H9 (cell line): ENCODE measurements at regions not wholly inside any gene's neighbourhood (a gene's known extent, or its start where the extent isn't known, plus 50 kb on each side); places are given as distances from the start of the nearest gene placed in this dataset.

ENCODE experiments used
- DNase-seq: peaks from one replicate; pipeline ENCODE4 v3.0.0-alpha.2; 2017
- H2AFZ ChIP-seq: one replicate; pipeline ENCODE4 v1.6.1; 2013; ENCODE audit warnings: mild to moderate bottlenecking, low read length, control low read depth, moderate library complexity
- H2AK5ac ChIP-seq: 2 replicates; pipeline ENCODE4 v1.6.1; 2013; ENCODE audit warnings: low read length, control low read depth, mixed read lengths; ENCODE audit not compliant: insufficient read length
- H2BK120ac ChIP-seq: one replicate; pipeline ENCODE4 v1.6.1; 2013; ENCODE audit warnings: low read depth, mild to moderate bottlenecking, low read length, control low read depth, inconsistent platforms; ENCODE audit not compliant: poor library complexity, severe bottlenecking
- H2BK12ac ChIP-seq: 2 replicates; pipeline ENCODE4 v1.6.1; 2013; ENCODE audit warnings: low read length, control low read depth, mixed read lengths, low read depth; ENCODE audit not compliant: insufficient read length
- H2BK15ac ChIP-seq: 2 replicates; pipeline ENCODE4 v1.6.1; 2013; ENCODE audit warnings: low read depth, low read length, control low read depth
- H2BK20ac ChIP-seq: one replicate; pipeline ENCODE4 v1.6.1; 2013; ENCODE audit warnings: low read depth, mild to moderate bottlenecking, low read length, control low read depth, inconsistent platforms; ENCODE audit not compliant: poor library complexity, severe bottlenecking
- H2BK5ac ChIP-seq: 2 replicates; pipeline ENCODE4 v1.6.1; 2013; ENCODE audit warnings: low read length, control low read depth, mixed read lengths; ENCODE audit not compliant: insufficient read length
- H3K14ac ChIP-seq: 2 replicates; pipeline ENCODE4 v1.6.1; 2013; ENCODE audit warnings: low read length, control low read depth; ENCODE audit not compliant: insufficient read depth
- H3K18ac ChIP-seq: 2 replicates; pipeline ENCODE4 v1.6.1; 2013; ENCODE audit warnings: low read depth, mild to moderate bottlenecking, mixed read lengths, low read length, control low read depth; ENCODE audit not compliant: insufficient read length
- H3K23ac ChIP-seq: 2 replicates; pipeline ENCODE4 v1.6.1; 2013; ENCODE audit warnings: low read length, control low read depth, mixed read lengths, low read depth; ENCODE audit not compliant: insufficient read length
- H3K23me2 ChIP-seq: 2 replicates; pipeline ENCODE4 v1.6.1; 2013; ENCODE audit warnings: low read depth, mild to moderate bottlenecking, mixed read lengths, low read length, control low read depth; ENCODE audit not compliant: insufficient read length, poor library complexity, severe bottlenecking
- H3K27ac ChIP-seq: 2 replicates; pipeline ENCODE4 v1.5.1; 2013; ENCODE audit warnings: low read length, control low read depth, mixed read lengths, low read depth; ENCODE audit not compliant: insufficient read length
- H3K27me3 ChIP-seq: 2 replicates; pipeline ENCODE4 v1.6.1; 2013; ENCODE audit warnings: low read length, control low read depth, inconsistent platforms; ENCODE audit not compliant: insufficient read depth
- H3K4ac ChIP-seq: 2 replicates; pipeline ENCODE4 v1.6.1; 2013; ENCODE audit warnings: low read depth, mild to moderate bottlenecking, control low read depth, inconsistent platforms, low read length, moderate library complexity
- H3K4me1 ChIP-seq: 2 replicates; pipeline ENCODE4 v1.6.1; 2013; ENCODE audit warnings: low read length, control low read depth, inconsistent platforms; ENCODE audit not compliant: insufficient read depth
- H3K4me2 ChIP-seq: 2 replicates; pipeline ENCODE4 v1.6.1; 2013; ENCODE audit warnings: low read length, control low read depth, mixed read lengths; ENCODE audit not compliant: insufficient read length, insufficient read depth
- H3K56ac ChIP-seq: 2 replicates; pipeline ENCODE4 v1.6.1; 2013; ENCODE audit warnings: low read depth, mild to moderate bottlenecking, mixed read lengths, low read length, control low read depth; ENCODE audit not compliant: insufficient read length
- H3K79me1 ChIP-seq: 2 replicates; pipeline ENCODE4 v1.6.1; 2013; ENCODE audit warnings: low read depth, mild to moderate bottlenecking, moderate library complexity, low read length, control low read depth, inconsistent platforms; ENCODE audit not compliant: insufficient read depth, poor library complexity, severe bottlenecking
- H3K79me2 ChIP-seq: 2 replicates; pipeline ENCODE4 v1.6.1; 2013; ENCODE audit warnings: low read length, control low read depth, inconsistent platforms; ENCODE audit not compliant: insufficient read depth
- H3K9ac ChIP-seq: 2 replicates; pipeline ENCODE4 v1.6.1; 2013; ENCODE audit warnings: low read length, control low read depth, mixed read lengths; ENCODE audit not compliant: insufficient read length; ENCODE audit errors: extremely low read depth
- H3K9me3 ChIP-seq: one replicate; pipeline ENCODE4 v1.6.1; 2013; ENCODE audit warnings: low read depth, low read length, inconsistent platforms; ENCODE audit not compliant: control insufficient read depth
- H3T11ph ChIP-seq: one replicate; pipeline ENCODE4 v1.6.1; 2013; ENCODE audit warnings: mild to moderate bottlenecking, low read length, control low read depth, inconsistent platforms
- H4K20me1 ChIP-seq: one replicate; pipeline ENCODE4 v1.6.1; 2013; ENCODE audit not compliant: control insufficient read depth, insufficient read length, insufficient read depth
- H4K5ac ChIP-seq: 2 replicates; pipeline ENCODE4 v1.6.1; 2013; ENCODE audit warnings: low read depth, mild to moderate bottlenecking, mixed read lengths, low read length, control low read depth; ENCODE audit not compliant: insufficient read length
- H4K8ac ChIP-seq: replicated peaks from 2 replicates; pipeline ENCODE4 v1.6.1; 2013; ENCODE audit warnings: low read length, control low read depth, mixed read lengths, low read depth; ENCODE audit not compliant: insufficient read length
- H4K91ac ChIP-seq: 2 replicates; pipeline ENCODE4 v1.6.1; 2013; ENCODE audit warnings: low read depth, mild to moderate bottlenecking, moderate library complexity, mixed read lengths, low read length, control low read depth; ENCODE audit not compliant: insufficient read length
- H3K27ac Mint-ChIP-seq, 3 experiments: 2 replicates in 2 of 3; 3 replicates in 1 of 3; pipeline ENCODE4 v1.8.0; 2020 to 2021; ENCODE audit warnings: mixed read lengths in 3 of 3, mild to moderate bottlenecking in 1 of 3, moderate library complexity in 1 of 3
- H3K27me3 Mint-ChIP-seq: 2 replicates; pipeline ENCODE4 v1.8.0; 2021; ENCODE audit warnings: low read depth, mild to moderate bottlenecking, moderate library complexity, mixed read lengths
- H3K36me3 Mint-ChIP-seq, 3 experiments: 2 replicates in 2 of 3; 3 replicates in 1 of 3; pipeline ENCODE4 v1.8.0; 2020 to 2021; ENCODE audit warnings: low read depth in 3 of 3, mixed read lengths in 3 of 3; ENCODE audit not compliant: insufficient read depth in 1 of 3
- H3K4me1 Mint-ChIP-seq, 2 experiments: 2 replicates each; pipeline ENCODE4 v1.8.0; 2020; ENCODE audit warnings: mixed read lengths in 2 of 2
- H3K4me3 Mint-ChIP-seq, 2 experiments: 2 replicates in 1 of 2; 3 replicates in 1 of 2; pipeline ENCODE4 v1.8.0; 2020 to 2021; ENCODE audit warnings: mild to moderate bottlenecking in 2 of 2, mixed read lengths in 2 of 2, moderate library complexity in 1 of 2
- H3K9me3 Mint-ChIP-seq, 2 experiments: 2 replicates in 1 of 2; 3 replicates in 1 of 2; pipeline ENCODE4 v1.8.0; 2020; ENCODE audit warnings: mild to moderate bottlenecking in 2 of 2, mixed read lengths in 2 of 2, moderate library complexity in 1 of 2
- WGBS: extraction: QIAGEN DNeasy Blood & Tissue Kit; methylation state at CpG from one replicate; pipeline ENCODE4 v1.1.7; 2013; ENCODE audit warnings: missing lambda C conversion rate, low lambda C conversion rate, mixed read lengths; ENCODE audit not compliant: insufficient read length; ENCODE audit errors: extremely low coverage; 5-methylcytosine and 5-hydroxymethylcytosine counted together
- TF ChIP-seq, protein P1 (sequence below): fragments of 200-600 bp; sonication (generic); conservative IDR thresholded peaks from 3 replicates; pipeline ENCODE4 v1.8.0; 2021; ENCODE audit warnings: antibody characterized with exemption, mild to moderate bottlenecking

DNA sequence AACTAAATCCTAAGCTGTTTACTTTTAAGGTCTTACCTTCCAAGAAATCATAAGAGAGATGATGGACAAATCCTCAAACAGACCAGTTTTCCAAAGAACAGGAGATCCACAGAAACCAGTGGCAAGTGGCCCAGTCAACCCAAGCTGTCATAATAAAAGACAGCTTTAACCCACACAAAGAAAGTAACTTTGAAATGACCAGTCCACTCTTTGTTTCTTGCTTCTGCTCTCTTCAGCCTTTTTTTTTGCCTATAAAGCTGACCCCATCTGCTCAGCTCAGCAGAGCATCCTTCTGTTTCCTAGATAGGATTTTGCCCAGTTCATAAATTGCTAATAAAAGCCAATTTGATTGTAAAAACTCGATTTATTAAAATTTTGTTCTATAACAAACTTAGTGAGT lies 299.4 kb downstream of the OXSM start:
- H3K56ac ChIP-seq = no peak overlapping the region

More for the DNA sequence above, 299.4 kb downstream of the OXSM start:
- Mint-ChIP-seq H3K4me1 (no peaks in the 10 kb centered on the region), H3K27ac (no peak overlapping the region), H3K9me3 (peaks cover 47 to 51% of the 10 kb centered on the region in 2 experiments), H3K4me3 (no peak overlapping the region), H3K36me3 (peaks cover 14 to 28% (median 23%) of the 10 kb centered on the region in 3 experiments), H3K27me3 (no peaks in the 10 kb centered on the region; the same call in 1 of the 2 replicates)
- Histone ChIP-seq H2BK20ac (no peak overlapping the region), H3K4me2 (no peak overlapping the region), H3K27me3 (no peaks in the 10 kb centered on the region), H4K91ac (no peak overlapping the region), H4K5ac (no peak overlapping the region), H3K4ac (no peak overlapping the region), H2AK5ac (no peak overlapping the region), H4K8ac (no peak overlapping the region), H3T11ph (no peak overlapping the region), H3K79me1 (no peaks in the 10 kb centered on the region), H3K18ac (no peak overlapping the region), H3K9ac (no peak overlapping the region), H2AFZ (no peak overlapping the region), H3K14ac (no peak overlapping the region), H3K27ac (no peak overlapping the region), H2BK5ac (no peak overlapping the region), H2BK120ac (no peak overlapping the region), H3K4me1 (no peaks in the 10 kb centered on the region), H3K79me2 (no peaks in the 10 kb centered on the region), H2BK12ac (no peak overlapping the region), H3K23ac (no peak overlapping the region), H2BK15ac (no peak overlapping the region), H4K20me1 (no peaks in the 10 kb centered on the region), H3K23me2 (no peaks in the 10 kb centered on the region), H3K9me3 (peaks cover 10% of the 10 kb centered on the region)
- WGBS = no CpG with 5 or more reads among the region's 1 CpG
- no peak for DNase-seq
- TF ChIP-seq, protein P1, sequence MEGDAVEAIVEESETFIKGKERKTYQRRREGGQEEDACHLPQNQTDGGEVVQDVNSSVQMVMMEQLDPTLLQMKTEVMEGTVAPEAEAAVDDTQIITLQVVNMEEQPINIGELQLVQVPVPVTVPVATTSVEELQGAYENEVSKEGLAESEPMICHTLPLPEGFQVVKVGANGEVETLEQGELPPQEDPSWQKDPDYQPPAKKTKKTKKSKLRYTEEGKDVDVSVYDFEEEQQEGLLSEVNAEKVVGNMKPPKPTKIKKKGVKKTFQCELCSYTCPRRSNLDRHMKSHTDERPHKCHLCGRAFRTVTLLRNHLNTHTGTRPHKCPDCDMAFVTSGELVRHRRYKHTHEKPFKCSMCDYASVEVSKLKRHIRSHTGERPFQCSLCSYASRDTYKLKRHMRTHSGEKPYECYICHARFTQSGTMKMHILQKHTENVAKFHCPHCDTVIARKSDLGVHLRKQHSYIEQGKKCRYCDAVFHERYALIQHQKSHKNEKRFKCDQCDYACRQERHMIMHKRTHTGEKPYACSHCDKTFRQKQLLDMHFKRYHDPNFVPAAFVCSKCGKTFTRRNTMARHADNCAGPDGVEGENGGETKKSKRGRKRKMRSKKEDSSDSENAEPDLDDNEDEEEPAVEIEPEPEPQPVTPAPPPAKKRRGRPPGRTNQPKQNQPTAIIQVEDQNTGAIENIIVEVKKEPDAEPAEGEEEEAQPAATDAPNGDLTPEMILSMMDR = no peak
